Panc1 (cell line): ENCODE measurements at regions not wholly inside any gene's neighbourhood (a gene's known extent, or its start where the extent isn't known, plus 50 kb on each side); places are given as distances from the start of the nearest gene placed in this dataset.
"Not testable (repeated sequence)": the region's sequence is repeated elsewhere in the genome, so short reads cannot be mapped to it uniquely, and the experiment has no call there.

Experiments used
- ATAC-seq: fragments of 200-7000 bp; cut with Tn5 transposase; 2 replicates; pipeline ENCODE4 v1.9.1; 2020; ENCODE audit warnings: mild to moderate bottlenecking, moderate library complexity
- BruUV-seq: library from RNA; stranded (reverse); fragments of 400-500 nt; replicated peaks from 2 replicates; lab custom pipeline; 2021; lab: Mats Ljungman, UMichigan
- CTCF ChIA-PET: fragments of 300-600 bp; sonication (Branson Sonifier 250); formaldehyde crosslinking; loops from one replicate; lab custom pipeline; 2022; ENCODE audit warnings: antibody characterized with exemption; lab: Charles Lee
- POLR2A ChIA-PET: fragments of 300-600 bp; sonication (Branson Sonifier 250); formaldehyde crosslinking; loops from one replicate; lab custom pipeline; 2022; ENCODE audit warnings: antibody characterized with exemption; lab: Charles Lee
- DNase-seq: peaks from one replicate; pipeline ENCODE4 v3.0.0-alpha.2; 2010; ENCODE audit warnings: low read depth, low spot score
- H3K27ac ChIP-seq: 2 replicates; pipeline ENCODE4 v1.5.1; 2011; ENCODE audit warnings: mild to moderate bottlenecking, low read length, inconsistent platforms
- H3K27me3 ChIP-seq: fragments of 200-500 bp; sonication (Bioruptor generic); 2 replicates; pipeline ENCODE4 v1.6.0; 2014; ENCODE audit warnings: low read length, inconsistent platforms; ENCODE audit not compliant: control insufficient read depth, insufficient read depth
- H3K36me3 ChIP-seq: fragments of 200-500 bp; sonication (Bioruptor generic); 2 replicates; pipeline ENCODE4 v1.5.1; 2014; ENCODE audit warnings: inconsistent platforms, mild to moderate bottlenecking, low read length, moderate library complexity; ENCODE audit not compliant: control insufficient read depth, insufficient read depth
- H3K4me1 ChIP-seq: 2 replicates; pipeline ENCODE4 v1.5.1; 2011; ENCODE audit warnings: inconsistent platforms, mild to moderate bottlenecking, low read length, moderate library complexity; ENCODE audit not compliant: control insufficient read depth, insufficient read depth
- H3K4me3 ChIP-seq, 2 experiments: 2 replicates each; pipeline ENCODE4 v1.5.1; 2011 to 2012; ENCODE audit warnings: low read depth in 2 of 2, low read length in 2 of 2, mild to moderate bottlenecking in 2 of 2, inconsistent platforms in 1 of 2, moderate library complexity in 1 of 2
- H3K9me3 ChIP-seq: fragments of 200-500 bp; sonication (Bioruptor generic); 2 replicates; pipeline ENCODE4 v1.5.1; 2014; ENCODE audit warnings: low read depth, mild to moderate bottlenecking, inconsistent platforms, low read length, moderate library complexity; ENCODE audit not compliant: control insufficient read depth, insufficient read depth
- CTCF ChIP-seq: fragments of 450-650 bp; IDR thresholded peaks from 2 replicates; pipeline ENCODE4 v1.5.1; 2017; ENCODE audit warnings: mild to moderate bottlenecking
- POLR2AphosphoS5 ChIP-seq: IDR thresholded peaks from 2 replicates; pipeline ENCODE4 v1.6.1; 2012; ENCODE audit warnings: mild to moderate bottlenecking, low read depth, low read length, moderate library complexity
- REST ChIP-seq, 2 experiments: IDR thresholded peaks; 2 replicates each; pipeline ENCODE4 v1.6.1; 2011 to 2012; ENCODE audit warnings: low read depth in 2 of 2, control low read depth in 1 of 2, low read length in 1 of 2, mild to moderate bottlenecking in 1 of 2, moderate library complexity in 1 of 2; ENCODE audit not compliant: insufficient read depth in 1 of 2
- SIN3A ChIP-seq: IDR thresholded peaks from 2 replicates; pipeline ENCODE4 v1.6.1; 2012; ENCODE audit warnings: low read depth, mild to moderate bottlenecking, low read length, moderate library complexity, borderline replicate concordance; ENCODE audit not compliant: insufficient read depth
- TCF7L2 ChIP-seq: IDR thresholded peaks from 2 replicates; pipeline ENCODE4 v1.6.1; 2011; ENCODE audit warnings: mild to moderate bottlenecking, low read depth, low read length, inconsistent platforms
- in situ Hi-C: cut with HindIII; loops from 2 replicates; pipeline ENCODE4 v1.10.0; 2016; ENCODE audit warnings: low sequenced_read_pairs, low pct_unique_long_range_greater_than_20kb
- intact Hi-C: fragments of 100-400 bp; cut with micrococcal nuclease; formaldehyde crosslinking; loops from one replicate; pipeline ENCODE4 v1.10.0; 2022; ENCODE audit not compliant: unreplicated experiment

GRCh38 chrX:40526412-40526811 lies 54.4 kb upstream of the ATP6AP2 start:
- no peak overlapping the region for H3K4me3 ChIP-seq
- DNase-seq (no peak), ATAC-seq (no peak)
- H3K9me3 ChIP-seq: no peaks in the 10 kb centered on the region
- ChIA-PET POLR2A (no interaction called here), CTCF (no interaction called here)
- H3K4me1 ChIP-seq: no peaks in the 10 kb centered on the region
- no TSS peak for BruUV-seq
- intact Hi-C loops: no loop called here
- TF ChIP-seq TCF7L2 (no peak), SIN3A (no peak), POLR2AphosphoS5 (no peak), CTCF (no peak)
- H3K36me3 ChIP-seq: no peaks in the 10 kb centered on the region
- no peaks in the 10 kb centered on the region for H3K27me3 ChIP-seq
- in situ Hi-C loops: no loop called here
- H3K27ac ChIP-seq: no peak overlapping the region

DNA sequence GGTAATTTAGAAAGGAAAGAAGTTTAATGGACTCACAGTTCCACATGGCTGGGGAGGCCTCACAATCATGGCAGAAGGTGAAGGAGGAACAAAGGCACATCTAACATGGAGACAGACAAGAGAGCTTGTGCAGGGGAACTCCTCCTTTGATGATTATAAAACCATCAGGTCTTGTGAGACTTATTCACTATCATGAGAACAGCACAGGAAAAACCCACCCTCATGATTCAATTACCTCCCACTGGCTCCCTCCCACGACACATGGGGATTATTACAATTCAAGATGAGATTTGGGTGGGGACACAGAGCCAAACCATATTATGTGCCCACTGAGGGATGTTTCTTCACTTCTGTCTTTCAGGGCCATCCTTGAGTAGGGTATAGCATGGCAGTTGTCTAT lies 54.9 kb upstream of the ATP6AP2 start:
- CTCF ChIA-PET, H3K27me3 ChIP-seq, BruUV-seq: not testable (repeated sequence)

DNA sequence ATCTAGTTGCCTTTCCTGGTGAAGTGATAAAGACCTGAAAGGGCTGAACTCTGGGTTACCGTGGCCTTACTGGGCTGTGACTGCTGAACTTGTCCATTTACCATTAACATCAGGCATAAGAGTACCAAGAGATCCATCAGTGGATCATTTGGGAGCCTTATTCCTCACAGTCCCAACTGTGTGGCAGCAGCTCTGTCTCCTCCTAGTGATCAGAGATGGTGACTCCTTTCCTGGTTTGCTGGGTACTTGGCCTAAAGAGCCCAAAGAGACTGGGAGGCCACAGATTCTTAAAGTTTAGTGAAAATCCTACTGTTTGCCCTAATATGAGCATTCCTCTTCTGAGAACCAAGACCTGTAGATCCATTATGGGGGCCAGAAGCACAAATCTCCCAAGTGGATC lies 56.3 kb upstream of the ATP6AP2 start:
- intact Hi-C loops (no loop called here), in situ Hi-C loops (no loop called here)
- DNase-seq: no peak
- no peak for ATAC-seq
- TF ChIP-seq CTCF: 0 out of 2 replicates have a peak, but pooled peaks have one; percentile 2
- no peak for TF ChIP-seq SIN3A
- CTCF ChIA-PET: no interaction called here
- Histone ChIP-seq H3K27me3 (no peaks in the 10 kb centered on the region), H3K4me3 (no peak overlapping the region), H3K9me3 (no peaks in the 10 kb centered on the region), H3K4me1 (no peaks in the 10 kb centered on the region), H3K27ac (no peak overlapping the region), H3K36me3 (no peaks in the 10 kb centered on the region)
- BruUV-seq: no TSS peak
- POLR2A ChIA-PET: no interaction called here

More for the DNA sequence above, 54.9 kb upstream of the ATP6AP2 start:
- DNase-seq, H3K9me3 ChIP-seq, H3K27ac ChIP-seq, ATAC-seq, H3K4me1 ChIP-seq, in situ Hi-C loops, H3K4me3 ChIP-seq, H3K36me3 ChIP-seq, POLR2A ChIA-PET, intact Hi-C loops: not testable (repeated sequence)

GRCh38 chrX:40523852-40524251 lies 56.9 kb upstream of the ATP6AP2 start:
- ATAC-seq (no peak), DNase-seq (no peak)
- TF ChIP-seq POLR2AphosphoS5 (no peak), REST (IDR thresholded peaks at IDR 0.05; ENCODE audit: insufficient read depth in 1 of 2, low read depth in 2 of 2, low read length in 1 of 2) (no peak), TCF7L2 (no peak), SIN3A (no peak), CTCF (no peak)
- H3K27ac ChIP-seq: no peak overlapping the region
- no peaks in the 10 kb centered on the region for H3K9me3 ChIP-seq
- intact Hi-C loops: no loop called here
- no peaks in the 10 kb centered on the region for H3K27me3 ChIP-seq
- ChIA-PET POLR2A (no interaction called here), CTCF (no interaction called here)
- no peaks in the 10 kb centered on the region for H3K36me3 ChIP-seq
- in situ Hi-C loops: no loop called here
- no TSS peak for BruUV-seq
- no peaks in the 10 kb centered on the region for H3K4me1 ChIP-seq
- H3K4me3 ChIP-seq: no peak overlapping the region
